GM19455 (cell line): ENCODE measurements at regions not wholly inside any gene's neighbourhood (a gene's known extent, or its start where the extent isn't known, plus 50 kb on each side); places are given as distances from the start of the nearest gene placed in this dataset.
"Not testable (repeated sequence)": the region's sequence is repeated elsewhere in the genome, so short reads cannot be mapped to it uniquely, and the experiment has no call there.

Experiments
- ATAC-seq: cut with Tn5 transposase; IDR thresholded peaks from one replicate; pipeline ENCODE4 v1.9.1; 2021; ENCODE audit not compliant: unreplicated experiment

- ATAC-seq, result no peak
These were observed 349.8 kb upstream of the KLF4 start for GRCh38 chr9:107839371-107839770.

GRCh38 chr9:107838766-107839165 lies 349.2 kb upstream of the KLF4 start:
- no peak for ATAC-seq

- no peak for ATAC-seq
These were observed 346.7 kb upstream of the KLF4 start for GRCh38 chr9:107836300-107836699.

GRCh38 chr9:107833295-107833694 lies 343.7 kb upstream of the KLF4 start:
- no peak for ATAC-seq

GRCh38 chr9:107832871-107833270 lies 343.3 kb upstream of the KLF4 start:
- ATAC-seq, result no peak

- ATAC-seq, result no peak
These were observed 340.9 kb upstream of the KLF4 start for GRCh38 chr9:107830479-107830878.

- no peak for ATAC-seq
These were observed 338.3 kb upstream of the KLF4 start for GRCh38 chr9:107827884-107828283.

GRCh38 chr9:107827304-107827703 lies 337.7 kb upstream of the KLF4 start:
- no peak for ATAC-seq

- ATAC-seq, result not testable (repeated sequence)
These were observed 337.1 kb upstream of the KLF4 start for GRCh38 chr9:107826688-107826983.

GRCh38 chr9:107824556-107824955 lies 335.0 kb upstream of the KLF4 start:
- ATAC-seq, result no peak

GRCh38 chr9:107819772-107820565 lies 330.4 kb upstream of the KLF4 start:
- ATAC-seq, result no peak

GRCh38 chr9:107818503-107818829 lies 328.9 kb upstream of the KLF4 start:
- ATAC-seq, result not testable (repeated sequence)

- not testable (repeated sequence) for ATAC-seq
These were observed 328.3 kb upstream of the KLF4 start for GRCh38 chr9:107817595-107818502.

- ATAC-seq, result no peak
These were observed 327.0 kb upstream of the KLF4 start for GRCh38 chr9:107816561-107817021.

GRCh38 chr9:107815782-107816560 lies 326.4 kb upstream of the KLF4 start:
- no peak for ATAC-seq

GRCh38 chr9:107813287-107813686 lies 323.7 kb upstream of the KLF4 start:
- ATAC-seq, result no peak

GRCh38 chr9:107810461-107810961 lies 320.9 kb upstream of the KLF4 start:
- ATAC-seq, result no peak

- no peak for ATAC-seq
These were observed 320.4 kb upstream of the KLF4 start for GRCh38 chr9:107809871-107810460.

GRCh38 chr9:107807183-107807582 lies 317.6 kb upstream of the KLF4 start:
- no peak for ATAC-seq

GRCh38 chr9:107805201-107805600 lies 315.6 kb upstream of the KLF4 start:
- ATAC-seq, result no peak

GRCh38 chr9:107794259-107794658 lies 304.7 kb upstream of the KLF4 start:
- no peak for ATAC-seq
